HEK293 (cell line): ENCODE measurements at regions not wholly inside any gene's neighbourhood (a gene's known extent, or its start where the extent isn't known, plus 50 kb on each side); places are given as distances from the start of the nearest gene placed in this dataset.

Experiments
- CTCF ChIA-PET: fragments of 350-600 bp; formaldehyde crosslinking; extraction: SDS; loops from one replicate; lab custom pipeline; 2021; ENCODE audit warnings: antibody characterized with exemption; lab: Yijun Ruan, JAX
- POLR2A ChIA-PET: fragments of 300-600 bp; formaldehyde crosslinking; extraction: SDS; loops from one replicate; lab custom pipeline; 2020; ENCODE audit warnings: antibody characterized with exemption, inconsistent platforms; lab: Yijun Ruan, JAX
- H3K27ac ChIP-seq: fragments of 200-500 bp; sonication (Bioruptor generic); 2 replicates; pipeline ENCODE4 v1.5.1; 2014; ENCODE audit warnings: low read depth, low read length, control low read depth, inconsistent platforms; ENCODE audit errors: extremely low read depth
- H3K36me3 ChIP-seq, 2 experiments: fragments of 200-500 bp in 1 of 2; sonication (Bioruptor generic) in 1 of 2; 1 replicate in 1 of 2; 2 replicates in 1 of 2; pipeline ENCODE4 v1.5.1; 2014 to 2017; ENCODE audit warnings: inconsistent platforms in 2 of 2, low read length in 2 of 2; ENCODE audit not compliant: control insufficient read depth in 2 of 2, insufficient read depth in 1 of 2
- H3K4me1 ChIP-seq: fragments of 200-500 bp; sonication (Bioruptor generic); 2 replicates; pipeline ENCODE4 v1.5.1; 2014; ENCODE audit warnings: mild to moderate bottlenecking, low read length, inconsistent platforms; ENCODE audit not compliant: control insufficient read depth, insufficient read depth
- H3K4me3 ChIP-seq: 2 replicates; pipeline ENCODE4 v1.5.1; 2011; ENCODE audit warnings: low read depth, mild to moderate bottlenecking, control low read depth, low read length, moderate library complexity
- H3K9me3 ChIP-seq: fragments of 200-500 bp; sonication (Bioruptor generic); 2 replicates; pipeline ENCODE4 v1.5.1; 2014; ENCODE audit warnings: low read depth, low read length, inconsistent platforms; ENCODE audit not compliant: control insufficient read depth, insufficient read depth
- BCL11A ChIP-seq: fragments of 450-650 bp; formaldehyde crosslinking; IDR thresholded peaks from 2 replicates; pipeline ENCODE4 v1.5.1; 2016; ENCODE audit warnings: low read depth, missing biosample characterization, missing genetic modification characterization
- BCL11B ChIP-seq: fragments of 450-650 bp; formaldehyde crosslinking; IDR thresholded peaks from 2 replicates; pipeline ENCODE4 v1.5.1; 2016; ENCODE audit warnings: low read depth, missing biosample characterization, missing genetic modification characterization
- GLIS2 ChIP-seq: fragments of 450-650 bp; formaldehyde crosslinking; IDR thresholded peaks from 2 replicates; pipeline ENCODE4 v1.5.1; 2016; ENCODE audit warnings: missing biosample characterization, missing genetic modification characterization
- HOXC10 ChIP-seq: sonication (generic); formaldehyde crosslinking; IDR thresholded peaks from 2 replicates; pipeline ENCODE4 v1.8.1; 2023; ENCODE audit warnings: mild to moderate bottlenecking, missing genetic modification reagents
- IKZF3 ChIP-seq: fragments of 450-650 bp; IDR thresholded peaks from 2 replicates; pipeline ENCODE4 v1.5.0; 2018; ENCODE audit warnings: missing biosample characterization, mild to moderate bottlenecking, missing genetic modification characterization, moderate library complexity
- OSR2 ChIP-seq: fragments of 450-650 bp; formaldehyde crosslinking; IDR thresholded peaks from 2 replicates; pipeline ENCODE4 v1.5.1; 2016; ENCODE audit warnings: missing biosample characterization, missing genetic modification characterization
- SCRT2 ChIP-seq: fragments of 450-650 bp; formaldehyde crosslinking; IDR thresholded peaks from 2 replicates; pipeline ENCODE4 v1.5.1; 2016; ENCODE audit warnings: missing biosample characterization, missing genetic modification characterization
- TCF7L2 ChIP-seq: IDR thresholded peaks from 2 replicates; pipeline ENCODE4 v1.6.1; 2011; ENCODE audit warnings: low read depth, mild to moderate bottlenecking, inconsistent platforms, low read length, moderate library complexity, borderline replicate concordance
- ZFHX2 ChIP-seq: fragments of 450-650 bp; formaldehyde crosslinking; conservative IDR thresholded peaks from 2 replicates; pipeline ENCODE4 v1.5.1; 2016; ENCODE audit warnings: missing biosample characterization, missing genetic modification characterization
- ZFP69B ChIP-seq: fragments of 450-650 bp; formaldehyde crosslinking; IDR thresholded peaks from 2 replicates; pipeline ENCODE4 v1.5.1; 2016; ENCODE audit warnings: missing biosample characterization, missing genetic modification characterization
- ZIC2 ChIP-seq: fragments of 450-650 bp; formaldehyde crosslinking; IDR thresholded peaks from 2 replicates; pipeline ENCODE4 v1.5.1; 2016; ENCODE audit warnings: missing biosample characterization, missing genetic modification characterization
- ZNF140 ChIP-seq: fragments of 450-650 bp; formaldehyde crosslinking; IDR thresholded peaks from 2 replicates; pipeline ENCODE4 v1.5.1; 2016; ENCODE audit warnings: missing biosample characterization, missing genetic modification characterization
- ZNF16 ChIP-seq: fragments of 450-650 bp; formaldehyde crosslinking; IDR thresholded peaks from 2 replicates; pipeline ENCODE4 v1.5.1; 2016; ENCODE audit warnings: low read depth, missing biosample characterization, missing genetic modification characterization
- ZNF366 ChIP-seq: fragments of 450-650 bp; formaldehyde crosslinking; conservative IDR thresholded peaks from 2 replicates; pipeline ENCODE4 v1.5.1; 2016; ENCODE audit warnings: missing biosample characterization, missing genetic modification characterization
- ZNF404 ChIP-seq: fragments of 450-650 bp; formaldehyde crosslinking; IDR thresholded peaks from 2 replicates; pipeline ENCODE4 v1.5.1; 2017; ENCODE audit warnings: missing biosample characterization, missing genetic modification characterization
- ZNF501 ChIP-seq: fragments of 450-650 bp; formaldehyde crosslinking; IDR thresholded peaks from 2 replicates; pipeline ENCODE4 v1.5.1; 2016; ENCODE audit warnings: missing biosample characterization, missing genetic modification characterization
- ZNF514 ChIP-seq: fragments of 450-650 bp; formaldehyde crosslinking; IDR thresholded peaks from 2 replicates; pipeline ENCODE4 v1.5.1; 2016; ENCODE audit warnings: missing biosample characterization, missing genetic modification characterization
- ZNF664 ChIP-seq: fragments of 450-650 bp; formaldehyde crosslinking; IDR thresholded peaks from 2 replicates; pipeline ENCODE4 v1.5.1; 2016; ENCODE audit warnings: missing biosample characterization, missing genetic modification characterization
- ZNF76 ChIP-seq: fragments of 450-650 bp; formaldehyde crosslinking; IDR thresholded peaks from 2 replicates; pipeline ENCODE4; 2016; ENCODE audit warnings: low read depth, missing biosample characterization, missing genetic modification characterization, borderline replicate concordance
- ZNF785 ChIP-seq: fragments of 450-650 bp; formaldehyde crosslinking; IDR thresholded peaks from 2 replicates; pipeline ENCODE4 v1.5.1; 2016; ENCODE audit warnings: missing biosample characterization, missing genetic modification characterization
- ZNF791 ChIP-seq: fragments of 450-650 bp; formaldehyde crosslinking; IDR thresholded peaks from 2 replicates; pipeline ENCODE4 v1.5.1; 2016; ENCODE audit warnings: missing biosample characterization, missing genetic modification characterization
- ZNF792 ChIP-seq: fragments of 450-650 bp; formaldehyde crosslinking; IDR thresholded peaks from 2 replicates; pipeline ENCODE4 v1.5.1; 2016; ENCODE audit warnings: missing biosample characterization, missing genetic modification characterization
- ZSCAN16 ChIP-seq: fragments of 450-650 bp; formaldehyde crosslinking; IDR thresholded peaks from 2 replicates; pipeline ENCODE4 v1.5.1; 2016; ENCODE audit warnings: missing biosample characterization, missing genetic modification characterization
- ZSCAN30 ChIP-seq: fragments of 450-650 bp; IDR thresholded peaks from 2 replicates; pipeline ENCODE4 v1.5.1; 2018; ENCODE audit warnings: missing biosample characterization, mild to moderate bottlenecking, missing genetic modification characterization, moderate library complexity
- TF ChIP-seq, protein P1 (sequence below): fragments of 450-650 bp; formaldehyde crosslinking; IDR thresholded peaks from 2 replicates; pipeline ENCODE4 v1.5.1; 2016; ENCODE audit warnings: missing biosample characterization, missing genetic modification characterization
- TF ChIP-seq, protein P2 (sequence below): fragments of 450-650 bp; formaldehyde crosslinking; IDR thresholded peaks from 2 replicates; pipeline ENCODE4 v1.5.1; 2016; ENCODE audit warnings: missing biosample characterization, missing genetic modification characterization, borderline replicate concordance
- TF ChIP-seq, protein P3 (sequence below): fragments of 450-650 bp; formaldehyde crosslinking; IDR thresholded peaks from 2 replicates; pipeline ENCODE4 v1.5.1; 2016; ENCODE audit warnings: missing biosample characterization, missing genetic modification characterization
- TF ChIP-seq, protein P4 (sequence below): fragments of 450-650 bp; IDR thresholded peaks from 2 replicates; pipeline ENCODE4 v1.5.1; 2018; ENCODE audit warnings: missing biosample characterization, mild to moderate bottlenecking, missing genetic modification characterization
- TF ChIP-seq, protein P5 (sequence below): fragments of 450-650 bp; formaldehyde crosslinking; IDR thresholded peaks from 2 replicates; pipeline ENCODE4 v1.5.1; 2017; ENCODE audit warnings: missing biosample characterization, missing genetic modification characterization

DNA sequence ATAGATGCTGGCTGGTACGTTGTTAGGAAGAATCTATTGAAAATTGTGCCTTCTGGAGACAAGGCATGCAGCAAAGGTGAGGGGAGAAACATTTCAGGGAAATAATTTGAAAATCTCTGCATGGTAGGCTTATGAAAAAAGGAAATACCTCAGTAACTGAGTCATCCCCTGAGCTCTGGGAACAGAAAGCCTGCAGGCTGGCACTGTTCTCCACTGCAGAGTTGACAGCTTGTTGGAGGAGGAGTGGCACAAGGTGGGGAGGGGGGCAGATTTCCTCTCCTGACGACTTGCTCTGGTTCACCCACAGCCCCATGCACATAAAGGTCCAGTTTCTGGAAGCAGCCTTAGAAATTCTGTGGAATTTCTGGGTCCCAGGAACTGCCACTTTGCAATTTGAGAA, 179.4 kb downstream of the ABHD5 start:
- Histone ChIP-seq H3K27ac (no peak overlapping the region), H3K9me3 (no peaks in the 10 kb centered on the region), H3K4me3 (no peak overlapping the region), H3K4me1 (no peaks in the 10 kb centered on the region), H3K36me3 (no peaks in the 10 kb centered on the region)
- ChIA-PET CTCF (interaction anchor here (0.6 to 4.4 kb wide), 2 partner anchors 14 to 265 kb away, joined by 4 to 19 read pairs; no protein-coding TSS in a partner anchor), POLR2A (no interaction called here)
- TF ChIP-seq ZNF366 (tag by site-specific recombination) (no peak), ZNF792 (tag by site-specific recombination) (no peak), OSR2 (no peak), ZIC2 (tag by site-specific recombination) (no peak), ZNF514 (no peak), ZNF785 (no peak), ZNF791 (tag by site-specific recombination) (no peak), ZSCAN16 (tag by site-specific recombination) (no peak), ZNF16 (tag by site-specific recombination) (no peak), GLIS2 (tag by site-specific recombination) (no peak), HOXC10 (CRISPR knock-in tag) (no peak)
- TF ChIP-seq, protein P1, sequence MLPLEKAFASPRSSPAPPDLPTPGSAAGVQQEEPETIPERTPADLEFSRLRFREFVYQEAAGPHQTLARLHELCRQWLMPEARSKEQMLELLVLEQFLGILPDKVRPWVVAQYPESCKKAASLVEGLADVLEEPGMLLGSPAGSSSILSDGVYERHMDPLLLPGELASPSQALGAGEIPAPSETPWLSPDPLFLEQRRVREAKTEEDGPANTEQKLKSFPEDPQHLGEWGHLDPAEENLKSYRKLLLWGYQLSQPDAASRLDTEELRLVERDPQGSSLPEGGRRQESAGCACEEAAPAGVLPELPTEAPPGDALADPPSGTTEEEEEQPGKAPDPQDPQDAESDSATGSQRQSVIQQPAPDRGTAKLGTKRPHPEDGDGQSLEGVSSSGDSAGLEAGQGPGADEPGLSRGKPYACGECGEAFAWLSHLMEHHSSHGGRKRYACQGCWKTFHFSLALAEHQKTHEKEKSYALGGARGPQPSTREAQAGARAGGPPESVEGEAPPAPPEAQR (tag by site-specific recombination): no peak
- TF ChIP-seq, protein P2, sequence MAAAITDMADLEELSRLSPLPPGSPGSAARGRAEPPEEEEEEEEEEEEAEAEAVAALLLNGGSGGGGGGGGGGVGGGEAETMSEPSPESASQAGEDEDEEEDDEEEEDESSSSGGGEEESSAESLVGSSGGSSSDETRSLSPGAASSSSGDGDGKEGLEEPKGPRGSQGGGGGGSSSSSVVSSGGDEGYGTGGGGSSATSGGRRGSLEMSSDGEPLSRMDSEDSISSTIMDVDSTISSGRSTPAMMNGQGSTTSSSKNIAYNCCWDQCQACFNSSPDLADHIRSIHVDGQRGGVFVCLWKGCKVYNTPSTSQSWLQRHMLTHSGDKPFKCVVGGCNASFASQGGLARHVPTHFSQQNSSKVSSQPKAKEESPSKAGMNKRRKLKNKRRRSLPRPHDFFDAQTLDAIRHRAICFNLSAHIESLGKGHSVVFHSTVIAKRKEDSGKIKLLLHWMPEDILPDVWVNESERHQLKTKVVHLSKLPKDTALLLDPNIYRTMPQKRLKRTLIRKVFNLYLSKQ (tag by site-specific recombination): no peak
- TF ChIP-seq, protein P3, sequence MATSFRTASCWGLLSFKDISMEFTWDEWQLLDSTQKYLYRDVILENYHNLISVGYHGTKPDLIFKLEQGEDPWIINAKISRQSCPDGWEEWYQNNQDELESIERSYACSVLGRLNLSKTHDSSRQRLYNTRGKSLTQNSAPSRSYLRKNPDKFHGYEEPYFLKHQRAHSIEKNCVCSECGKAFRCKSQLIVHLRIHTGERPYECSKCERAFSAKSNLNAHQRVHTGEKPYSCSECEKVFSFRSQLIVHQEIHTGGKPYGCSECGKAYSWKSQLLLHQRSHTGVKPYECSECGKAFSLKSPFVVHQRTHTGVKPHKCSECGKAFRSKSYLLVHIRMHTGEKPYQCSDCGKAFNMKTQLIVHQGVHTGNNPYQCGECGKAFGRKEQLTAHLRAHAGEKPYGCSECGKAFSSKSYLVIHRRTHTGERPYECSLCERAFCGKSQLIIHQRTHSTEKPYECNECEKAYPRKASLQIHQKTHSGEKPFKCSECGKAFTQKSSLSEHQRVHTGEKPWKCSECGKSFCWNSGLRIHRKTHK (tag by site-specific recombination): no peak

DNA sequence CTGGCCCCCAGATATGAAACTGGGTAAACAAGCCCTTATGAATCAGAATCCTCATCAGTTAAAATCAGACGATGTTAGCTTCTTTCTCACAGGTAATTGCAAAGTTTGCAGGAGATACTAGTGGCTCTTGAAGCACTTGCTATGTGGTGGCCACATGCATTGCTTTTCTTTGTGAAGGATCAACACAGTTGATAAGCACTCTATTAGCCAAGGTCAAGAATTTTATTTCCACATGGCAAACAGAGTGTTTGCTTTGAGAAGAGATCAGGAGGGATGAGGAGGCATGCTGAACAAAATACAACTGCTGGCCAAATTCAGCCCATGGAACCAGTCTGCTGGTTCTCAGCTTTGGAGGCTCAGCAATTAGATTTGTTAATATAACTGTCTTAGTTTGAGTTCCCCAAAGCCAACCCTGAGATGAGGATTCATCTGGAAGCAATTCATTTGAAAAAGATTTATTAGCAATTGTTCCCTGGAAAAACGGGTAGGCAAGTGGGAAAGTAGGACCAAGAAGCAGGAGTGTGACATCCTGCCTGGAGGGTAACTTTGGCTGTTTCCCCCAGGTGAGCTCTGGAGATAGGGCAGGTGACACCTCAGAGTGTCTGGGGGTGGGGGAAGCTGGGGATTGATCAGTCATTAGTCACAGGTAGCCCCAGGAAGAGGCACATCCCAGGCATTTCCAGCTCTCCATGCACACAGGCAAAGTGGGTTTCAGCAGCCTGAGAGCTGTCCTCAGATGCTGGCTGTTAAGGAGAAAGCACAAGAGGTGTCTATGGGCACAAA, 180.3 kb downstream of the ABHD5 start:
- TF ChIP-seq ZFHX2 (tag by site-specific recombination): no peak
- TF ChIP-seq TCF7L2: no peak
- no peak for TF ChIP-seq BCL11A (tag by site-specific recombination)
- no peak for TF ChIP-seq BCL11B (tag by site-specific recombination)
- no peak for TF ChIP-seq SCRT2
- no peak for TF ChIP-seq ZNF76 (tag by site-specific recombination)
- no peak for TF ChIP-seq ZNF664 (tag by site-specific recombination)
- no peak for TF ChIP-seq ZFP69B (tag by site-specific recombination)
- TF ChIP-seq, protein P4, sequence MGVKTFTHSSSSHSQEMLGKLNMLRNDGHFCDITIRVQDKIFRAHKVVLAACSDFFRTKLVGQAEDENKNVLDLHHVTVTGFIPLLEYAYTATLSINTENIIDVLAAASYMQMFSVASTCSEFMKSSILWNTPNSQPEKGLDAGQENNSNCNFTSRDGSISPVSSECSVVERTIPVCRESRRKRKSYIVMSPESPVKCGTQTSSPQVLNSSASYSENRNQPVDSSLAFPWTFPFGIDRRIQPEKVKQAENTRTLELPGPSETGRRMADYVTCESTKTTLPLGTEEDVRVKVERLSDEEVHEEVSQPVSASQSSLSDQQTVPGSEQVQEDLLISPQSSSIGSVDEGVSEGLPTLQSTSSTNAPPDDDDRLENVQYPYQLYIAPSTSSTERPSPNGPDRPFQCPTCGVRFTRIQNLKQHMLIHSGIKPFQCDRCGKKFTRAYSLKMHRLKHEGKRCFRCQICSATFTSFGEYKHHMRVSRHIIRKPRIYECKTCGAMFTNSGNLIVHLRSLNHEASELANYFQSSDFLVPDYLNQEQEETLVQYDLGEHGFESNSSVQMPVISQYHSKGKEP (tag by site-specific recombination): no peak
- no peak for TF ChIP-seq ZSCAN30
- TF ChIP-seq IKZF3: no peak
- TF ChIP-seq ZNF501 (tag by site-specific recombination): no peak
- TF ChIP-seq ZNF366 (tag by site-specific recombination): no peak
- TF ChIP-seq, protein P5, sequence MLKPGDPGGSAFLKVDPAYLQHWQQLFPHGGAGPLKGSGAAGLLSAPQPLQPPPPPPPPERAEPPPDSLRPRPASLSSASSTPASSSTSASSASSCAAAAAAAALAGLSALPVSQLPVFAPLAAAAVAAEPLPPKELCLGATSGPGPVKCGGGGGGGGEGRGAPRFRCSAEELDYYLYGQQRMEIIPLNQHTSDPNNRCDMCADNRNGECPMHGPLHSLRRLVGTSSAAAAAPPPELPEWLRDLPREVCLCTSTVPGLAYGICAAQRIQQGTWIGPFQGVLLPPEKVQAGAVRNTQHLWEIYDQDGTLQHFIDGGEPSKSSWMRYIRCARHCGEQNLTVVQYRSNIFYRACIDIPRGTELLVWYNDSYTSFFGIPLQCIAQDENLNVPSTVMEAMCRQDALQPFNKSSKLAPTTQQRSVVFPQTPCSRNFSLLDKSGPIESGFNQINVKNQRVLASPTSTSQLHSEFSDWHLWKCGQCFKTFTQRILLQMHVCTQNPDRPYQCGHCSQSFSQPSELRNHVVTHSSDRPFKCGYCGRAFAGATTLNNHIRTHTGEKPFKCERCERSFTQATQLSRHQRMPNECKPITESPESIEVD (tag by site-specific recombination): no peak
- TF ChIP-seq ZNF404 (tag by site-specific recombination): no peak
- no peak for TF ChIP-seq ZNF140 (tag by site-specific recombination)
- ChIA-PET CTCF (interaction anchor here (0.7 to 4.4 kb wide), 2 partner anchors 15 to 105 kb away, joined by 3 to 19 read pairs; no protein-coding TSS in a partner anchor), POLR2A (no interaction called here)
- Histone ChIP-seq H3K27ac (no peak overlapping the region), H3K9me3 (no peaks in the 10 kb centered on the region), H3K4me1 (no peaks in the 10 kb centered on the region), H3K36me3 (no peaks in the 10 kb centered on the region), H3K4me3 (no peak overlapping the region)
